GM19395 (cell line): ENCODE measurements at regions not wholly inside any gene's neighbourhood (a gene's known extent, or its start where the extent isn't known, plus 50 kb on each side); places are given as distances from the start of the nearest gene placed in this dataset.
A peak's percentile ranks its signal among the peaks of the same experiment; 100 is the strongest.
"Not testable (repeated sequence)": the region's sequence is repeated elsewhere in the genome, so short reads cannot be mapped to it uniquely, and the experiment has no call there.

Experiments used
- ATAC-seq: cut with Tn5 transposase; IDR thresholded peaks from one replicate; pipeline ENCODE4 v1.9.1; 2021; ENCODE audit warnings: mild to moderate bottlenecking, moderate library complexity; ENCODE audit not compliant: unreplicated experiment

- ATAC-seq, result no peak
These were observed 226.7 kb upstream of the ZSWIM2 start for GRCh38 chr2:187075671-187076070.

GRCh38 chr2:187075199-187075635 is 226.2 kb upstream of the ZSWIM2 start:
- no peak for ATAC-seq

GRCh38 chr2:187058198-187058597 is 209.2 kb upstream of the ZSWIM2 start:
- ATAC-seq, result no peak

GRCh38 chr2:187057466-187057865 is 208.5 kb upstream of the ZSWIM2 start:
- ATAC-seq, result no peak

GRCh38 chr2:187056416-187057334 is 207.7 kb upstream of the ZSWIM2 start:
- no peak for ATAC-seq

- no peak for ATAC-seq
These were observed 206.5 kb upstream of the ZSWIM2 start for GRCh38 chr2:187055463-187055862.

GRCh38 chr2:187054501-187055319 is 205.7 kb upstream of the ZSWIM2 start:
- ATAC-seq, result no peak

- peak; percentile 96 for ATAC-seq
These were observed 202.4 kb upstream of the ZSWIM2 start for GRCh38 chr2:187051350-187051749.

GRCh38 chr2:187050409-187050998 is 201.5 kb upstream of the ZSWIM2 start:
- no peak for ATAC-seq

GRCh38 chr2:187037310-187037709 is 188.3 kb upstream of the ZSWIM2 start:
- no peak for ATAC-seq

- ATAC-seq, result no peak
These were observed 185.5 kb upstream of the ZSWIM2 start for GRCh38 chr2:187034434-187034833.

GRCh38 chr2:187024739-187025138 is 175.8 kb upstream of the ZSWIM2 start:
- no peak for ATAC-seq

GRCh38 chr2:187023996-187024395 is 175.0 kb upstream of the ZSWIM2 start:
- ATAC-seq, result not testable (repeated sequence)

- ATAC-seq, result no peak
These were observed 168.5 kb upstream of the ZSWIM2 start for GRCh38 chr2:187017438-187017837.

GRCh38 chr2:187013058-187013457 is 164.1 kb upstream of the ZSWIM2 start:
- no peak for ATAC-seq

- ATAC-seq, result no peak
These were observed 162.3 kb upstream of the ZSWIM2 start for GRCh38 chr2:187011206-187011832.

- ATAC-seq, result no peak
These were observed 160.7 kb upstream of the ZSWIM2 start for GRCh38 chr2:187009483-187010239.

GRCh38 chr2:187008111-187008510 is 159.1 kb upstream of the ZSWIM2 start:
- no peak for ATAC-seq

- ATAC-seq, result no peak
These were observed 154.6 kb upstream of the ZSWIM2 start for GRCh38 chr2:187003611-187004010.

GRCh38 chr2:187003038-187003554 is 154.1 kb upstream of the ZSWIM2 start:
- no peak for ATAC-seq
